ENCODE measurements at regions not wholly inside any gene's neighbourhood (a gene's known extent, or its start where the extent isn't known, plus 50 kb on each side); places are given as distances from the start of the nearest gene placed in this dataset.
"Not testable (repeated sequence)": the region's sequence is repeated elsewhere in the genome, so short reads cannot be mapped to it uniquely, and the experiment has no call there.

GRCh38 chr2:11923935-11924334 is 177.5 kb downstream of the LPIN1 start:
- no peak for DNase-seq

- no peak for DNase-seq
Observed at GRCh38 chr2:11925295-11926066, 179.0 kb downstream of the LPIN1 start.

GRCh38 chr2:11930211-11930761 is 183.9 kb downstream of the LPIN1 start:
- no peak for DNase-seq

GRCh38 chr2:11932048-11932512 is 185.6 kb downstream of the LPIN1 start:
- DNase-seq = no peak

- DNase-seq = no peak
Observed at GRCh38 chr2:11932962-11933361, 186.5 kb downstream of the LPIN1 start.

GRCh38 chr2:11933854-11934253 is 187.4 kb downstream of the LPIN1 start:
- no peak for DNase-seq

- no peak for DNase-seq
Observed at GRCh38 chr2:11936761-11937160, 190.3 kb downstream of the LPIN1 start.

GRCh38 chr2:11938196-11938595 is 191.8 kb downstream of the LPIN1 start:
- no peak for DNase-seq

GRCh38 chr2:11939523-11939922 is 193.1 kb downstream of the LPIN1 start:
- DNase-seq = no peak

- DNase-seq = no peak
Observed at GRCh38 chr2:11940121-11940743, 193.8 kb downstream of the LPIN1 start.

GRCh38 chr2:11940799-11941198 is 194.4 kb downstream of the LPIN1 start:
- no peak for DNase-seq

- no peak for DNase-seq
Observed at GRCh38 chr2:11941201-11942177, 195.1 kb downstream of the LPIN1 start.

- no peak for DNase-seq
Observed at GRCh38 chr2:11942178-11942569, 195.7 kb downstream of the LPIN1 start.

GRCh38 chr2:11944311-11944710 is 197.9 kb downstream of the LPIN1 start:
- DNase-seq = no peak

GRCh38 chr2:11945139-11946126 is 199.0 kb downstream of the LPIN1 start:
- peak; percentile 21 for DNase-seq

GRCh38 chr2:11947956-11948355 is 201.5 kb downstream of the LPIN1 start:
- DNase-seq = no peak

- DNase-seq = no peak
Observed at GRCh38 chr2:11949732-11950523, 203.5 kb downstream of the LPIN1 start.

- DNase-seq = no peak
Observed at GRCh38 chr2:11950896-11951295, 204.5 kb downstream of the LPIN1 start.

GRCh38 chr2:11951492-11951891 is 205.1 kb downstream of the LPIN1 start:
- DNase-seq = not testable (repeated sequence)

- no peak for DNase-seq
Observed at GRCh38 chr2:11953258-11953657, 206.8 kb downstream of the LPIN1 start.

- DNase-seq = no peak
Observed at GRCh38 chr2:11955314-11955713, 208.9 kb downstream of the LPIN1 start.
